Loucy (cell line): ENCODE measurements at regions not wholly inside any gene's neighbourhood (a gene's known extent, or its start where the extent isn't known, plus 50 kb on each side); places are given as distances from the start of the nearest gene placed in this dataset.

ENCODE experiments used
- H2AFZ ChIP-seq: fragments of 200-600 bp; sonication (generic); 2 replicates; pipeline ENCODE4 v1.6.0; 2016; ENCODE audit warnings: antibody characterized with exemption, mild to moderate bottlenecking, low read length, moderate library complexity
- H3F3A ChIP-seq: fragments of 200-600 bp; 2 replicates; pipeline ENCODE4 v1.6.0; 2016; ENCODE audit warnings: antibody characterized with exemption, low read depth, mild to moderate bottlenecking
- H3K27me3 ChIP-seq: fragments of 200-600 bp; sonication (generic); 2 replicates; pipeline ENCODE4 v1.6.1; 2014; ENCODE audit warnings: low read length, mild to moderate bottlenecking; ENCODE audit not compliant: insufficient read depth, poor library complexity, severe bottlenecking
- H3K36me3 ChIP-seq: fragments of 200-600 bp; sonication (generic); 2 replicates; pipeline ENCODE4 v1.6.1; 2016; ENCODE audit warnings: low read length; ENCODE audit not compliant: insufficient read depth
- H3K4me1 ChIP-seq: fragments of 200-600 bp; sonication (generic); 2 replicates; pipeline ENCODE4 v1.5.1; 2014; ENCODE audit warnings: low read length, mild to moderate bottlenecking; ENCODE audit not compliant: insufficient read depth, poor library complexity, severe bottlenecking
- H3K4me2 ChIP-seq: fragments of 200-600 bp; sonication (generic); 2 replicates; pipeline ENCODE4 v1.6.0; 2014; ENCODE audit warnings: antibody characterized with exemption, low read length, low read depth, mild to moderate bottlenecking; ENCODE audit not compliant: poor library complexity, severe bottlenecking
- H3K4me3 ChIP-seq: fragments of 200-600 bp; sonication (generic); 2 replicates; pipeline ENCODE4 v1.5.1; 2014; ENCODE audit warnings: low read length, mild to moderate bottlenecking, mixed read lengths; ENCODE audit not compliant: poor library complexity, severe bottlenecking
- H3K79me2 ChIP-seq: fragments of 200-600 bp; sonication (generic); 2 replicates; pipeline ENCODE4 v1.6.1; 2014; ENCODE audit warnings: low read length; ENCODE audit not compliant: insufficient read depth
- H3K9ac ChIP-seq: fragments of 200-600 bp; sonication (generic); 2 replicates; pipeline ENCODE4 v1.6.0; 2014; ENCODE audit warnings: mild to moderate bottlenecking, low read depth, low read length, moderate library complexity; ENCODE audit not compliant: poor library complexity, severe bottlenecking
- H3K9me2 ChIP-seq: fragments of 200-600 bp; sonication (generic); replicated peaks from 2 replicates; pipeline ENCODE4 v1.6.1; 2016; ENCODE audit warnings: low read depth, low read length, mixed read lengths
- H3K9me3 ChIP-seq: fragments of 200-600 bp; sonication (generic); 2 replicates; pipeline ENCODE4 v1.6.1; 2014; ENCODE audit warnings: mild to moderate bottlenecking, antibody characterized with exemption, low read length, low read depth; ENCODE audit not compliant: insufficient read depth
- H4K20me1 ChIP-seq: fragments of 200-600 bp; sonication (generic); 2 replicates; pipeline ENCODE4 v1.6.0; 2014; ENCODE audit warnings: antibody characterized with exemption, low read length, mild to moderate bottlenecking; ENCODE audit not compliant: insufficient read depth, poor library complexity, severe bottlenecking
- EZH2phosphoT487 ChIP-seq: fragments of 200-600 bp; IDR thresholded peaks from 2 replicates; pipeline ENCODE4 v1.6.1; 2018; ENCODE audit warnings: antibody characterized with exemption, mild to moderate bottlenecking, moderate library complexity, borderline replicate concordance
- TF ChIP-seq, protein P1 (sequence below): fragments of 200-600 bp; sonication (generic); conservative IDR thresholded peaks from 2 replicates; pipeline ENCODE4 v1.5.1; 2014; ENCODE audit warnings: mild to moderate bottlenecking, antibody characterized with exemption, low read length

DNA sequence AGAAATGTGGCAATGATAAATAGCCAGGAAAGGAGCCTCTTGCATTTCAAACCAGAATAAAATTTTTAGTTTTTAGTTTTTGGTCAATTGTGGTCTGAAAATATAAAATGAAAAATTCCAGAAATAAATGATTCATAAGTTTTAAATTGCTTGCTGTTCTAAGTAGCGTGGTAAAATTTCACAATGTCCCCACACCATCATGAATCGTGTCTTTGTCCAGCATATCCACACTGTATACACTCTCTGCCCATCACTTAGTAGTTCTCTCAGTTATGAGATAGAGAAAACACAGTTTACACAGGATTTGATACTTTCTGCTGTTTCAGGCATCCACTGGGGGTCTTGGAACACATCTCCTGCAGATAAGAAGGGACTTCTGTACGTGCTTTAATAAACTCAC is 783.9 kb downstream of the TSN start:
- TF ChIP-seq, protein P1, sequence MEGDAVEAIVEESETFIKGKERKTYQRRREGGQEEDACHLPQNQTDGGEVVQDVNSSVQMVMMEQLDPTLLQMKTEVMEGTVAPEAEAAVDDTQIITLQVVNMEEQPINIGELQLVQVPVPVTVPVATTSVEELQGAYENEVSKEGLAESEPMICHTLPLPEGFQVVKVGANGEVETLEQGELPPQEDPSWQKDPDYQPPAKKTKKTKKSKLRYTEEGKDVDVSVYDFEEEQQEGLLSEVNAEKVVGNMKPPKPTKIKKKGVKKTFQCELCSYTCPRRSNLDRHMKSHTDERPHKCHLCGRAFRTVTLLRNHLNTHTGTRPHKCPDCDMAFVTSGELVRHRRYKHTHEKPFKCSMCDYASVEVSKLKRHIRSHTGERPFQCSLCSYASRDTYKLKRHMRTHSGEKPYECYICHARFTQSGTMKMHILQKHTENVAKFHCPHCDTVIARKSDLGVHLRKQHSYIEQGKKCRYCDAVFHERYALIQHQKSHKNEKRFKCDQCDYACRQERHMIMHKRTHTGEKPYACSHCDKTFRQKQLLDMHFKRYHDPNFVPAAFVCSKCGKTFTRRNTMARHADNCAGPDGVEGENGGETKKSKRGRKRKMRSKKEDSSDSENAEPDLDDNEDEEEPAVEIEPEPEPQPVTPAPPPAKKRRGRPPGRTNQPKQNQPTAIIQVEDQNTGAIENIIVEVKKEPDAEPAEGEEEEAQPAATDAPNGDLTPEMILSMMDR = no peak
- no peak for TF ChIP-seq EZH2phosphoT487

DNA sequence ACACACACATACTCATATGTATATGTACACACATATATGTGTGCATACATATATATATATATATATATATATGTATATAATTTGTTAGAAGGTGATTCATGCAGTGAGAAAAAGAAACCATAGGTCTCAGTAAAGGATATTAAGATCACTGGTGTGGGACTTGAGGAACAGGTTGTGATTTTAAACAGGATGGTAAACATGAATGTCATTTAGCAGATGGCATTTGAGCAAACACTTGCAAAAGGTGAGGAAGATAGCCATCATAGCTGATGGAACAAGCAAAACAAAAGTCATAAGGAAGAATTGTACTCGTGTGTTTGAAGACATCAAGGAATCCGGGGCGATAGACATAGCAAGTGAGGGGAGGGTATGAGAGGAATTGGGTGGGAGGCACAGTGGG is 784.5 kb downstream of the TSN start:
- H3K36me3 ChIP-seq = no peaks in the 10 kb centered on the region
- no peaks in the 10 kb centered on the region for H4K20me1 ChIP-seq
- TF ChIP-seq, protein P1 = no peak
- no peak for TF ChIP-seq EZH2phosphoT487
- no peaks in the 10 kb centered on the region for H3K27me3 ChIP-seq
- no peak overlapping the region for H3K4me3 ChIP-seq
- no peaks in the 10 kb centered on the region for H3K9me2 ChIP-seq
- H3K79me2 ChIP-seq = no peaks in the 10 kb centered on the region
- H3K4me2 ChIP-seq = no peak overlapping the region
- no peaks in the 10 kb centered on the region for H3K4me1 ChIP-seq
- H3K9me3 ChIP-seq = no peaks in the 10 kb centered on the region
- H2AFZ ChIP-seq = no peak overlapping the region
- no peak overlapping the region for H3K9ac ChIP-seq
- H3F3A ChIP-seq = no peaks in the 10 kb centered on the region

More for the DNA sequence above, 783.9 kb downstream of the TSN start:
- H3K36me3 ChIP-seq = no peaks in the 10 kb centered on the region
- H3K9me3 ChIP-seq = no peaks in the 10 kb centered on the region
- no peak overlapping the region for H3K9ac ChIP-seq
- no peaks in the 10 kb centered on the region for H3K79me2 ChIP-seq
- no peaks in the 10 kb centered on the region for H3K27me3 ChIP-seq
- no peak overlapping the region for H3K4me3 ChIP-seq
- H3F3A ChIP-seq = no peaks in the 10 kb centered on the region
- H2AFZ ChIP-seq = no peak overlapping the region
- no peak overlapping the region for H3K4me2 ChIP-seq
- no peaks in the 10 kb centered on the region for H3K4me1 ChIP-seq
- H3K9me2 ChIP-seq = no peaks in the 10 kb centered on the region
- no peaks in the 10 kb centered on the region for H4K20me1 ChIP-seq

DNA sequence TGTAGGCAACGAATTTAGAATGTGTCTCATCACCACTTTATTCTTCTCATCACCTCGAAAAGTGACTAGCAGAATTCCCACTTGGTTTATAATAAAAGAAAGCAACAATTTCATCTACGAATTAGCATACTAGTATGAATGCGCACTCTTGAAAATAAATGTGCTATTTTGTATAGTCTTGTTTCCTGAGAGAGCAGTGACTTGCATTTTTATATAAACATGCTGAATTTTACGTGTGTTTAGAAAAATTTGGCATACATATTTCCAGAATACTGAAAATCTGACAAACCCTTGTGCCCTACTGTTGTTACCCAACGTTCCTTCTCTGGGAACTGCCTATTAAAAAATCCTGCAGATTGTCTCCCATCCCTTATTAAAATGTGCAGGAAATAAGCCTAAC is 786.8 kb downstream of the TSN start:
- Histone ChIP-seq H3K4me1 (no peaks in the 10 kb centered on the region), H3K9me3 (no peaks in the 10 kb centered on the region), H2AFZ (no peak overlapping the region), H3K9ac (no peak overlapping the region), H3K4me2 (no peak overlapping the region), H3K79me2 (no peaks in the 10 kb centered on the region), H3K36me3 (no peaks in the 10 kb centered on the region), H3K9me2 (no peaks in the 10 kb centered on the region), H3K27me3 (no peaks in the 10 kb centered on the region), H3F3A (no peaks in the 10 kb centered on the region), H3K4me3 (no peak overlapping the region), H4K20me1 (no peaks in the 10 kb centered on the region)
- TF ChIP-seq, protein P1 = no peak
- no peak for TF ChIP-seq EZH2phosphoT487
